GM23338 (cell line): ENCODE measurements at regions not wholly inside any gene's neighbourhood (a gene's known extent, or its start where the extent isn't known, plus 50 kb on each side); places are given as distances from the start of the nearest gene placed in this dataset.
A peak's percentile ranks its signal among the peaks of the same experiment; 100 is the strongest.

Source experiments
- ATAC-seq: fragments of 200-7000 bp; cut with Tn5 transposase; 3 replicates; pipeline ENCODE4 v1.9.1; 2020
- DNase-seq: peaks from one replicate; pipeline ENCODE4 v3.0.0-alpha.2; 2015; ENCODE audit warnings: low spot score
- H2AFZ ChIP-seq: fragments of 200-600 bp; sonication (generic); 2 replicates; pipeline ENCODE4 v1.8.0; 2016; ENCODE audit warnings: antibody characterized with exemption, mild to moderate bottlenecking, moderate library complexity
- H3F3A ChIP-seq: fragments of 200-600 bp; sonication (generic); replicated peaks from 2 replicates; pipeline ENCODE4 v1.8.0; 2017; ENCODE audit warnings: antibody characterized with exemption, mixed run types, low read depth
- H3K27ac ChIP-seq: fragments of 200-600 bp; sonication (generic); 2 replicates; pipeline ENCODE4 v1.6.1; 2016; ENCODE audit warnings: low read depth
- H3K27me3 ChIP-seq: fragments of 200-600 bp; sonication (generic); 2 replicates; pipeline ENCODE4 v1.8.0; 2016; ENCODE audit warnings: mild to moderate bottlenecking, mixed run types, moderate library complexity; ENCODE audit not compliant: insufficient read depth
- H3K36me3 ChIP-seq: fragments of 200-600 bp; sonication (generic); 2 replicates; pipeline ENCODE4 v1.8.0; 2016; ENCODE audit warnings: mild to moderate bottlenecking; ENCODE audit not compliant: insufficient read depth
- H3K4me1 ChIP-seq: fragments of 200-600 bp; sonication (generic); 2 replicates; pipeline ENCODE4 v1.8.0; 2016; ENCODE audit warnings: mild to moderate bottlenecking, moderate library complexity; ENCODE audit not compliant: insufficient read depth
- H3K4me2 ChIP-seq: fragments of 200-600 bp; sonication (generic); 2 replicates; pipeline ENCODE4 v1.7.1; 2017; ENCODE audit warnings: mixed run types
- H3K4me3 ChIP-seq: fragments of 200-600 bp; sonication (generic); 2 replicates; pipeline ENCODE4 v1.6.1; 2016; ENCODE audit warnings: mixed run types
- H3K79me2 ChIP-seq: fragments of 200-600 bp; sonication (generic); replicated peaks from 2 replicates; pipeline ENCODE4 v1.8.0; 2017; ENCODE audit warnings: mild to moderate bottlenecking; ENCODE audit not compliant: insufficient read depth
- H3K9me2 ChIP-seq: fragments of 200-600 bp; sonication (generic); 2 replicates; pipeline ENCODE4 v1.8.0; 2017; ENCODE audit not compliant: insufficient read depth
- H4K20me1 ChIP-seq: fragments of 200-600 bp; sonication (generic); replicated peaks from 2 replicates; pipeline ENCODE4 v1.8.0; 2017; ENCODE audit warnings: mild to moderate bottlenecking; ENCODE audit not compliant: insufficient read depth
- H3K27ac Mint-ChIP-seq: 2 replicates; pipeline ENCODE4 v1.8.0; 2020; ENCODE audit warnings: inconsistent platforms, mild to moderate bottlenecking, moderate library complexity, mixed read lengths
- H3K27me3 Mint-ChIP-seq: 3 replicates; pipeline ENCODE4 v1.8.0; 2022; ENCODE audit warnings: low read depth, mild to moderate bottlenecking, moderate library complexity, mixed read lengths, inconsistent platforms; ENCODE audit not compliant: insufficient read depth, poor library complexity
- H3K36me3 Mint-ChIP-seq: 3 replicates; pipeline ENCODE4 v1.8.0; 2021; ENCODE audit warnings: low read depth, mild to moderate bottlenecking, inconsistent platforms, moderate library complexity, mixed read lengths
- H3K4me1 Mint-ChIP-seq: 3 replicates; pipeline ENCODE4 v1.8.0; 2020; ENCODE audit warnings: mild to moderate bottlenecking, inconsistent platforms, mixed read lengths
- H3K4me3 Mint-ChIP-seq: 3 replicates; pipeline ENCODE4 v1.8.0; 2021; ENCODE audit warnings: moderate library complexity, mild to moderate bottlenecking, inconsistent platforms, mixed read lengths
- H3K9me3 Mint-ChIP-seq: 3 replicates; pipeline ENCODE4 v1.8.0; 2020; ENCODE audit warnings: moderate library complexity, mild to moderate bottlenecking, inconsistent platforms, mixed read lengths
- CTCF ChIP-seq, 2 experiments: fragments of 200-600 bp in 1 of 2; sonication (generic) in 1 of 2; conservative IDR thresholded peaks; 2 replicates each; pipeline versions ENCODE4 v1.5.1 to v1.6.1; 2016 to 2017; ENCODE audit warnings: antibody characterized with exemption in 2 of 2, low read depth in 2 of 2, mild to moderate bottlenecking in 2 of 2, moderate library complexity in 1 of 2
- ETS1 ChIP-seq: IDR thresholded peaks from 2 replicates; pipeline ENCODE4 v1.6.1; 2016; ENCODE audit warnings: antibody characterized with exemption
- EZH2 ChIP-seq: fragments of 200-600 bp; sonication (generic); IDR thresholded peaks from one replicate; pipeline ENCODE4 v1.8.0; 2017; ENCODE audit warnings: antibody characterized with exemption, mild to moderate bottlenecking, low read depth; ENCODE audit not compliant: unreplicated experiment
- EZH2phosphoT487 ChIP-seq: fragments of 200-600 bp; sonication (generic); IDR thresholded peaks from one replicate; pipeline ENCODE4 v1.8.1; 2018; ENCODE audit warnings: antibody characterized with exemption; ENCODE audit not compliant: unreplicated experiment
- JUNB ChIP-seq: IDR thresholded peaks from one replicate; pipeline ENCODE4 v1.6.1; 2016; ENCODE audit warnings: antibody characterized with exemption; ENCODE audit not compliant: unreplicated experiment
- REST ChIP-seq: IDR thresholded peaks from one replicate; pipeline ENCODE4 v1.6.1; 2018; ENCODE audit warnings: antibody characterized with exemption; ENCODE audit not compliant: unreplicated experiment
- STAT1 ChIP-seq: IDR thresholded peaks from one replicate; pipeline ENCODE4 v1.6.1; 2016; ENCODE audit warnings: antibody characterized with exemption; ENCODE audit not compliant: unreplicated experiment
- ZNF114 ChIP-seq: fragments of 250-450 bp; sonication (Bioruptor Pico); IDR thresholded peaks from 2 replicates; pipeline ENCODE4 v1.5.0; 2020; ENCODE audit warnings: mild to moderate bottlenecking, moderate library complexity
- ZNF331 ChIP-seq: fragments of 250-450 bp; sonication (Bioruptor Pico); IDR thresholded peaks from 2 replicates; pipeline ENCODE4 v1.5.0; 2020; ENCODE audit warnings: low read depth, mild to moderate bottlenecking, moderate library complexity

- H4K20me1 ChIP-seq = no peaks in the 10 kb centered on the region
- Mint-ChIP-seq H3K9me3 (no peaks in the 10 kb centered on the region), H3K27me3 (no peaks in the 10 kb centered on the region), H3K27ac (peak overlapping the region; percentile 14; the same call in 1 of the 2 replicates), H3K4me3 (no peak overlapping the region), H3K36me3 (no peaks in the 10 kb centered on the region), H3K4me1 (peaks cover 21% of the 10 kb centered on the region)
- no peaks in the 10 kb centered on the region for H3F3A ChIP-seq
- H3K79me2 ChIP-seq = no peaks in the 10 kb centered on the region
- TF ChIP-seq EZH2 (no peak), ZNF331 (CRISPR knock-in tag) (no peak), ETS1 (no peak)
- no peak overlapping the region for H3K4me3 ChIP-seq
- H3K4me2 ChIP-seq = no peak overlapping the region
- H3K4me1 ChIP-seq = peaks cover 20% of the 10 kb centered on the region; the same call in 1 of the 2 replicates
- DNase-seq (no peak), ATAC-seq (no peak)
- H3K9me2 ChIP-seq = 0 out of 2 replicates have a peak, but pooled peaks cover 3% of the 10 kb centered on the region
- H2AFZ ChIP-seq = no peak overlapping the region
- H3K36me3 ChIP-seq = no peaks in the 10 kb centered on the region
- no peaks in the 10 kb centered on the region for H3K27me3 ChIP-seq
- no peak overlapping the region for H3K27ac ChIP-seq
Measured at GRCh38 chr3:102084006-102084405, 234.7 kb downstream of the NFKBIZ start.

DNA sequence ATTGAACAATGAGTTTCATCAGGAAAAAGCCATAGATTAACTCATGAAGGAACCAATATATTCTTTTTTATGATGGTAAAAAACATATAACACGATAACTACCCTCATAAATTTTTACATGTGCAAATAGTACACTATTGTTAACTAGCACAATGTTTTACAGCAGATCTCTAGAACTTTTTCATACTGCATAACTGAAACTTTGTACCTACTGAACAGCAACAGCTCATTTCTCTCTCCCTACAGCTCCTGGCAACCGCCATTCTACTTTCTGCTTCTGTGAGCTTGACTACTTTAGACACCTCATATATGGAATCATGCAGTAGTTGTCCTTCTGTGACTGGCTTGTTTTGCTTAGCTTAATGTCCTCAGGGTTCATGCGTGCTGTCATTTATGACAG lies 235.4 kb downstream of the NFKBIZ start:
- peaks cover 19% of the 10 kb centered on the region; the same call in 2 of the 3 replicates for H3K4me1 Mint-ChIP-seq
- 0 out of 2 replicates have a peak, but pooled peaks cover 3% of the 10 kb centered on the region for H3K9me2 ChIP-seq
- no peaks in the 10 kb centered on the region for H3K9me3 Mint-ChIP-seq
- no peak overlapping the region for H2AFZ ChIP-seq
- no peaks in the 10 kb centered on the region for H3F3A ChIP-seq
- H3K79me2 ChIP-seq = no peaks in the 10 kb centered on the region
- no peak for DNase-seq
- H3K36me3 ChIP-seq = no peaks in the 10 kb centered on the region
- H3K4me3 Mint-ChIP-seq = no peak overlapping the region
- H3K27ac ChIP-seq = no peak overlapping the region
- no peak overlapping the region for H3K4me2 ChIP-seq
- peaks cover 13% of the 10 kb centered on the region; the same call in 1 of the 2 replicates for H3K4me1 ChIP-seq
- H3K27me3 Mint-ChIP-seq = no peaks in the 10 kb centered on the region
- H3K27ac Mint-ChIP-seq = no peak overlapping the region
- H4K20me1 ChIP-seq = no peaks in the 10 kb centered on the region
- no peak for ATAC-seq
- no peak overlapping the region for H3K4me3 ChIP-seq
- no peaks in the 10 kb centered on the region for H3K36me3 Mint-ChIP-seq
- H3K27me3 ChIP-seq = no peaks in the 10 kb centered on the region
- TF ChIP-seq CTCF (conservative IDR thresholded peaks at IDR 0.05; ENCODE audit: low read depth in 2 of 2) (no peak), ETS1 (no peak), ZNF114 (CRISPR knock-in tag) (no peak), JUNB (no peak), EZH2phosphoT487 (no peak), STAT1 (no peak), REST (no peak)
